OCI-LY1 (cell line): ENCODE measurements at regions not wholly inside any gene's neighbourhood (a gene's known extent, or its start where the extent isn't known, plus 50 kb on each side); places are given as distances from the start of the nearest gene placed in this dataset.
A peak's percentile ranks its signal among the peaks of the same experiment; 100 is the strongest.

Source experiments
- H2AFZ ChIP-seq: fragments of 200-600 bp; sonication (generic), shearing (Covaris generic); 2 replicates; pipeline ENCODE4 v1.6.0; 2014; ENCODE audit warnings: antibody characterized with exemption, mild to moderate bottlenecking, low read length
- H3F3A ChIP-seq: fragments of 200-600 bp; sonication (generic), shearing (Covaris generic); 2 replicates; pipeline ENCODE4 v1.6.0; 2014; ENCODE audit warnings: mild to moderate bottlenecking, antibody characterized with exemption, low read length, moderate library complexity; ENCODE audit not compliant: insufficient read depth
- H3K27ac ChIP-seq: fragments of 200-600 bp; sonication (generic); 2 replicates; pipeline ENCODE4 v1.5.1; 2014; ENCODE audit warnings: low read length, mixed run types, mild to moderate bottlenecking, low read depth; ENCODE audit not compliant: poor library complexity, severe bottlenecking
- H3K27me3 ChIP-seq: fragments of 200-600 bp; sonication (generic); 2 replicates; pipeline ENCODE4 v1.6.0; 2014; ENCODE audit warnings: antibody characterized with exemption, mild to moderate bottlenecking, low read length, moderate library complexity; ENCODE audit not compliant: insufficient read depth
- H3K36me3 ChIP-seq: fragments of 200-600 bp; sonication (generic); 2 replicates; pipeline ENCODE4 v1.6.1; 2014; ENCODE audit warnings: mild to moderate bottlenecking, antibody characterized with exemption, low read length, moderate library complexity, mixed read lengths; ENCODE audit not compliant: insufficient read depth
- H3K4me1 ChIP-seq: fragments of 200-600 bp; sonication (generic); 2 replicates; pipeline ENCODE4 v1.5.1; 2014; ENCODE audit warnings: mild to moderate bottlenecking, low read length, moderate library complexity; ENCODE audit not compliant: insufficient read depth, severe bottlenecking
- H3K4me2 ChIP-seq: fragments of 200-600 bp; sonication (generic), shearing (Covaris generic); 2 replicates; pipeline ENCODE4 v1.6.1; 2014; ENCODE audit warnings: low read length
- H3K4me3 ChIP-seq: fragments of 200-600 bp; sonication (generic); 2 replicates; pipeline ENCODE4 v1.5.1; 2014; ENCODE audit warnings: low read length, low read depth, mild to moderate bottlenecking, mixed read lengths; ENCODE audit not compliant: poor library complexity, severe bottlenecking
- H3K79me2 ChIP-seq: fragments of 200-600 bp; shearing (Covaris generic); 2 replicates; pipeline ENCODE4 v1.6.1; 2016; ENCODE audit warnings: mixed run types, low read length, mixed read lengths; ENCODE audit not compliant: insufficient read depth
- H3K9ac ChIP-seq: fragments of 200-600 bp; sonication (generic), shearing (Covaris generic); 2 replicates; pipeline ENCODE4 v1.6.1; 2014; ENCODE audit warnings: mild to moderate bottlenecking, low read length, mixed read lengths
- H3K9me2 ChIP-seq: fragments of 200-600 bp; sonication (generic), shearing (Covaris generic); 2 replicates; pipeline ENCODE4 v1.6.1; 2014; ENCODE audit warnings: low read depth, mild to moderate bottlenecking, low read length, mixed read lengths
- H3K9me3 ChIP-seq: fragments of 200-600 bp; shearing (Covaris generic); 2 replicates; pipeline ENCODE4 v1.6.1; 2014; ENCODE audit warnings: low read length, mixed read lengths
- H4K20me1 ChIP-seq: fragments of 200-600 bp; sonication (generic), shearing (Covaris generic); 2 replicates; pipeline ENCODE4 v1.6.0; 2016; ENCODE audit warnings: mild to moderate bottlenecking, low read length; ENCODE audit not compliant: insufficient read depth
- EZH2 ChIP-seq: fragments of 200-600 bp; sonication (generic), shearing (Covaris generic); IDR thresholded peaks from 2 replicates; pipeline ENCODE4 v1.8.0; 2017; ENCODE audit warnings: borderline replicate concordance, mixed run types, mild to moderate bottlenecking, antibody characterized with exemption, low read length, moderate library complexity, mixed read lengths
- TF ChIP-seq, protein P1 (sequence below): fragments of 200-600 bp; sonication (generic), shearing (Covaris generic); IDR thresholded peaks from 2 replicates; pipeline ENCODE4 v1.5.1; 2017; ENCODE audit warnings: mild to moderate bottlenecking, antibody characterized with exemption, low read length, moderate library complexity, mixed read lengths

DNA sequence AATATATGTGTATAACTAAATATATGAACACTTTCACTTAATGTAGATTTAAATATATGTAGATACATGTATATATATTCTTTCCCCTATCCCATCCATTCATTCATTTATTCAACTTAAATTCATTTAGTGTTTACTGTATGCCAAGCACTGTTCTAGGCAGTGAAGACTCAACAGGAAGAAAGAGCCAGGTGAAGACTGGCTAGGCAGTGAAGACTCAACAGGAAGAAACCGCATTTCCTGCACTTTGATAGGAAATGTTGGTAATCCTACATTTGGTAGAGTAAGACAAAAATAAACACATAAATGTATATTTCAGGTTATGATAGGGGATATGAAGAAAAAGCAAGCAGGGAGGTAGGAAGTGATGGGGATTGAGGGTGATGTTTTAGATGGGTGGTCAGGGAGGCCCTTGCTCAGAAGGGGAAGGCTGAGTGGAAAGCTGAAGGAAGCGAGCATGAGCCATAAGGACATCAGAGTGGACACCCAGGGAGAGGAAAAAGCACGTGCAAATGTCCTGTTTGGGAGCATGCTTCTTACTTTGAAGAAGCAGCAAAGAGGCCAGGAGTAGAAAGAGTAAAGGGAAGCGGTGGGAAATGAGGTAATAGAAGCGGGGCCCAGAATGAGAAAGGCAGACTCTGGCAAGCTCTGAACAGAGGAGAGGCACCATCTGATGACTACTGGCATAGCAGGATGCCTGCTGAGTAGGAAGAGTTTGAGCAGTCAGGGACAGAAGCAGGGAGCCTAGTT lies 227.8 kb upstream of the MAP3K1 start:
- Histone ChIP-seq H3K4me1 (peaks cover 50% of the 10 kb centered on the region), H4K20me1 (no peaks in the 10 kb centered on the region), H3K4me2 (no peak overlapping the region), H3K36me3 (no peaks in the 10 kb centered on the region), H3K27me3 (no peaks in the 10 kb centered on the region), H2AFZ (no peak overlapping the region), H3K9me3 (no peaks in the 10 kb centered on the region), H3F3A (no peaks in the 10 kb centered on the region), H3K9me2 (no peaks in the 10 kb centered on the region), H3K4me3 (no peak overlapping the region), H3K27ac (peak overlapping the region; percentile 94), H3K79me2 (no peaks in the 10 kb centered on the region), H3K9ac (peak overlapping the region; percentile 59; the same call in 1 of the 2 replicates)
- TF ChIP-seq, protein P1, sequence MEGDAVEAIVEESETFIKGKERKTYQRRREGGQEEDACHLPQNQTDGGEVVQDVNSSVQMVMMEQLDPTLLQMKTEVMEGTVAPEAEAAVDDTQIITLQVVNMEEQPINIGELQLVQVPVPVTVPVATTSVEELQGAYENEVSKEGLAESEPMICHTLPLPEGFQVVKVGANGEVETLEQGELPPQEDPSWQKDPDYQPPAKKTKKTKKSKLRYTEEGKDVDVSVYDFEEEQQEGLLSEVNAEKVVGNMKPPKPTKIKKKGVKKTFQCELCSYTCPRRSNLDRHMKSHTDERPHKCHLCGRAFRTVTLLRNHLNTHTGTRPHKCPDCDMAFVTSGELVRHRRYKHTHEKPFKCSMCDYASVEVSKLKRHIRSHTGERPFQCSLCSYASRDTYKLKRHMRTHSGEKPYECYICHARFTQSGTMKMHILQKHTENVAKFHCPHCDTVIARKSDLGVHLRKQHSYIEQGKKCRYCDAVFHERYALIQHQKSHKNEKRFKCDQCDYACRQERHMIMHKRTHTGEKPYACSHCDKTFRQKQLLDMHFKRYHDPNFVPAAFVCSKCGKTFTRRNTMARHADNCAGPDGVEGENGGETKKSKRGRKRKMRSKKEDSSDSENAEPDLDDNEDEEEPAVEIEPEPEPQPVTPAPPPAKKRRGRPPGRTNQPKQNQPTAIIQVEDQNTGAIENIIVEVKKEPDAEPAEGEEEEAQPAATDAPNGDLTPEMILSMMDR: no peak
- TF ChIP-seq EZH2: no peak

DNA sequence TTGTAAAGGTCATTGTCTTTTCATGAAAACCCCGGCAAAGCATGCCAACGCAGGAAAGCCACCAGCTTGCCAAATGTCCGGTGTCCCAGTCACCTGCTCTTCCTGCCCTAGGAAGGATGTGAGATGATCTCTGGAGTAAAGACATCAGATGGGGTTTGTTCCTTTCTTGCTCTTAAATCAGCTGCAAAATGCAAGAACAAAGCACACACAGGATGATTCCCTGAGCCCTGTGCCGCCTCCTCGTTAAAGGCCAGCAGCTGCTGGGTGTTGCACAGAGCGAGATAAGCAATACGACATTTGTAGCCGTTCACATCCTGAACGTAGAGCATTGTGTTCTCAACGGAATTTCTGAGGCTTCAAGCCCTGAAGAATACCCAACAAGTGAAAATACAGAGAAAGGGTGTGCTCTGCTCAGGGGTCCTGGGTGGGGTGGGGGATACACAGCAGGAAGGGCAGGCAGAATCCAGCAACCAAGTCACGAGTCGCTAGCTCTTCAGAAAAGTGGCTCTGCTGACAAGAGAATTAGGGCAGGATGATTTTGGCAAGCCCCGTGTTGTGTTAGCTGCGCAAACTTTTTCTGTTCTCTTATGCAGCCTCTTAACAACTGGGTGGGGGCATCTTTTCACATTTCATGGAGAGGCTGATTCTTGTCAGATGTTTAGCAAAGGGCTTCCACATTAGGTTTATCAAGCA lies 229.2 kb upstream of the MAP3K1 start:
- Histone ChIP-seq H3K9me3 (no peaks in the 10 kb centered on the region), H2AFZ (no peak overlapping the region), H3K4me3 (no peak overlapping the region), H3F3A (no peaks in the 10 kb centered on the region), H3K27ac (no peak overlapping the region), H3K9ac (no peak overlapping the region), H3K79me2 (no peaks in the 10 kb centered on the region), H3K27me3 (no peaks in the 10 kb centered on the region), H3K36me3 (no peaks in the 10 kb centered on the region), H3K4me2 (no peak overlapping the region), H4K20me1 (no peaks in the 10 kb centered on the region), H3K9me2 (no peaks in the 10 kb centered on the region), H3K4me1 (peaks cover 41% of the 10 kb centered on the region)
- TF ChIP-seq, protein P1: no peak
- TF ChIP-seq EZH2: no peak

DNA sequence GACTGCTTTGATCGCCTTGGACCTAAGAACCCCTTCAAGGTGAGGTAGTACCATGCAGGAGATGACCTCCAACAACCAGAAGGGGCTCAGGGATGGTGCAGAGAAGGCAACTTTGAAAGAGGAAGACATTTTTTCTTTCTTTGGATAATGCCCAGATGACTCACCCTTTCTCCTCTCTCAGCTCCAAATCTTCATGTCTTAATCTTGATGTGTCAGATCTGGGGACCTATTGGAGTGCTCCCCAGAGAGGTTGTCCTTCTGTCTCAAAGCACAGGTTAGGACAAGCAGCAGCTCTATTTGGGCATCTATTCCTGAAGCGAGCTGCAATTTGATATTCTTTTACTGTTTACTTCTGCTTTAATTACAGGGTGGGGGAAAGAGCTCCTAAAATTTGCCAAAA lies 229.9 kb upstream of the MAP3K1 start:
- peaks cover 39% of the 10 kb centered on the region for H3K4me1 ChIP-seq
- H3K79me2 ChIP-seq: no peaks in the 10 kb centered on the region

More for the DNA sequence above, 229.9 kb upstream of the MAP3K1 start:
- TF ChIP-seq EZH2: no peak
- TF ChIP-seq, protein P1: no peak
- no peak overlapping the region for H3K9ac ChIP-seq
- H3K27me3 ChIP-seq: no peaks in the 10 kb centered on the region
- H3K9me3 ChIP-seq: no peaks in the 10 kb centered on the region
- no peaks in the 10 kb centered on the region for H3F3A ChIP-seq
- H3K4me3 ChIP-seq: no peak overlapping the region
- no peaks in the 10 kb centered on the region for H4K20me1 ChIP-seq
- no peak overlapping the region for H3K27ac ChIP-seq
- H2AFZ ChIP-seq: no peak overlapping the region
- no peaks in the 10 kb centered on the region for H3K9me2 ChIP-seq
- H3K4me2 ChIP-seq: no peak overlapping the region
- H3K36me3 ChIP-seq: no peaks in the 10 kb centered on the region
